ENCODE measurements at regions not wholly inside any gene's neighbourhood (a gene's known extent, or its start where the extent isn't known, plus 50 kb on each side); places are given as distances from the start of the nearest gene placed in this dataset.
"Not testable (repeated sequence)": the region's sequence is repeated elsewhere in the genome, so short reads cannot be mapped to it uniquely, and the experiment has no call there.

DNA sequence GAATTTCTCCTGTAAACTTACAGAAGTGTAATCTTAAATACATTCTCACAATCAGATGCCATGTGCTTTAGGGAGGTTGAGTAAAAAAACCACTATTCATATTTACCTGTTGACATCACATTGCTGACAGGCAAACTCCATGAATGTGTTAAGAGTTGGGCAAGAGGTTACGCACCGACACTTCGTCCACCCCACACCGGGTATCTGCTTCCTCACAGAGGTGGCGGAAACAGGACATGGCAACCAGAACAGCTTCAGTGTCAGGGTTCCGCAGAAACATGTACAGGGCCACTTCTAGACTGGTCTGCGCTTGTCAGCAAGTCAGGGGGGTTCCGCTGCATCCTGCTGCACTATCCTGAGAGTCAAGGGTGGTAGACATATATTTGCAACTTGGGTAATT, 61.6 kb upstream of the POTEH start:
- POLR2A ChIA-PET = not testable (repeated sequence)
- 78% methylated on average over 5 of the region's 8 CpGs for WGBS (ENCODE audit: insufficient coverage)

GRCh38 chr22:15636765-15637164, 53.1 kb upstream of the POTEH start:
- 79% methylated on average over 7 of the region's 12 CpGs for WGBS (ENCODE audit: insufficient coverage)
- POLR2A ChIA-PET; ATAC-seq (replicated peaks in 1 of 4): not testable (repeated sequence)

More for the DNA sequence above, 61.6 kb upstream of the POTEH start:
- H3K4me1 Mint-ChIP-seq; H3K36me3 Mint-ChIP-seq; H3K27me3 Mint-ChIP-seq; H3K27ac Mint-ChIP-seq; H3K27me3 ChIP-seq (replicated peaks in 1 of 2; ENCODE audit: control insufficient read depth in 2 of 2, extremely low read depth in 1 of 2, insufficient read depth in 2 of 2, low read length in 1 of 2); ATAC-seq (replicated peaks in 1 of 4); DNase-seq; H3K36me3 ChIP-seq (ENCODE audit: control insufficient read depth in 2 of 2, extremely low read depth in 1 of 2, insufficient read depth in 1 of 2, low read length in 1 of 2); H3K4me3 Mint-ChIP-seq; CTCF ChIA-PET; H3K9me3 ChIP-seq; H3K4me3 ChIP-seq (ENCODE audit: control insufficient read depth in 1 of 2, extremely low read depth in 1 of 2, low read length in 1 of 2); H3K9me3 Mint-ChIP-seq; H3K4me1 ChIP-seq (ENCODE audit: control insufficient read depth in 1 of 2, extremely low read depth in 1 of 2, insufficient read depth in 2 of 2, low read length in 2 of 2); H3K27ac ChIP-seq (ENCODE audit: low read length): not testable (repeated sequence)

GRCh38 chr22:15637471-15637870, 52.4 kb upstream of the POTEH start:
- H3K4me3 ChIP-seq (ENCODE audit: control insufficient read depth in 1 of 2, extremely low read depth in 1 of 2, low read length in 1 of 2); DNase-seq; H3K9me3 ChIP-seq; H3K27me3 Mint-ChIP-seq; H3K27me3 ChIP-seq (replicated peaks in 1 of 2; ENCODE audit: control insufficient read depth in 2 of 2, extremely low read depth in 1 of 2, insufficient read depth in 2 of 2, low read length in 1 of 2); POLR2A ChIA-PET; H3K36me3 Mint-ChIP-seq; H3K36me3 ChIP-seq (ENCODE audit: control insufficient read depth in 2 of 2, extremely low read depth in 1 of 2, insufficient read depth in 1 of 2, low read length in 1 of 2); H3K9me3 Mint-ChIP-seq; H3K27ac Mint-ChIP-seq; CTCF ChIA-PET; H3K4me1 ChIP-seq (ENCODE audit: control insufficient read depth in 1 of 2, extremely low read depth in 1 of 2, insufficient read depth in 2 of 2, low read length in 2 of 2); H3K4me1 Mint-ChIP-seq; H3K4me3 Mint-ChIP-seq; H3K27ac ChIP-seq (ENCODE audit: low read length); ATAC-seq (replicated peaks in 1 of 4): not testable (repeated sequence)
- WGBS (ENCODE audit: insufficient coverage) = no CpG with 5 or more reads among the region's 2 CpGs

More at GRCh38 chr22:15636765-15637164, 53.1 kb upstream of the POTEH start:
- H3K4me1 ChIP-seq (ENCODE audit: control insufficient read depth in 1 of 2, extremely low read depth in 1 of 2, insufficient read depth in 2 of 2, low read length in 2 of 2); CTCF ChIA-PET; H3K27ac Mint-ChIP-seq; H3K36me3 ChIP-seq (ENCODE audit: control insufficient read depth in 2 of 2, extremely low read depth in 1 of 2, insufficient read depth in 1 of 2, low read length in 1 of 2); H3K4me3 ChIP-seq (ENCODE audit: control insufficient read depth in 1 of 2, extremely low read depth in 1 of 2, low read length in 1 of 2); H3K9me3 ChIP-seq; H3K27ac ChIP-seq (ENCODE audit: low read length); H3K36me3 Mint-ChIP-seq; H3K27me3 Mint-ChIP-seq; H3K9me3 Mint-ChIP-seq; H3K27me3 ChIP-seq (replicated peaks in 1 of 2; ENCODE audit: control insufficient read depth in 2 of 2, extremely low read depth in 1 of 2, insufficient read depth in 2 of 2, low read length in 1 of 2); H3K4me3 Mint-ChIP-seq; H3K4me1 Mint-ChIP-seq; DNase-seq: not testable (repeated sequence)

DNA sequence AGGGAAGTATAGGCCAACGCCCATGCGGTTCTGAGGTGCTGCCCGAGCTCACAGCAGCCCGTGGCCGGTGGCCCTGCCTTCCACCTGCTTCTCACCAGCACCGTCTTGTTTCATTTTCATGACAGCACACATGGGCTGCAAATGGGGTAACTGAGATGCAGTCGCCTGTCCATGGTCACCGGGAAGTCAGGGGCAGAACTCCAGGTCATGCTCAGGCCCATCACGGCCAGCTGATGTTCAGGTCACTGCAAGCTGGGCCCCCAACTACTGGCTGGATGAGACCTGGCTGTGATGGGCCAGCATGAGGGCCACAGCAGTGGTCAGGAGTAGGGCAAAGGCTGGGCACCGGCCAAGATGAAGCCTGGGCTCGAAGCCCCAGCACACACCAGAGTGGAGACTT, 51.9 kb upstream of the POTEH start:
- H3K4me3 Mint-ChIP-seq; H3K4me1 Mint-ChIP-seq; H3K27me3 Mint-ChIP-seq; H3K4me3 ChIP-seq (ENCODE audit: control insufficient read depth in 1 of 2, extremely low read depth in 1 of 2, low read length in 1 of 2); H3K27ac ChIP-seq (ENCODE audit: low read length); H3K27me3 ChIP-seq (replicated peaks in 1 of 2; ENCODE audit: control insufficient read depth in 2 of 2, extremely low read depth in 1 of 2, insufficient read depth in 2 of 2, low read length in 1 of 2); POLR2A ChIA-PET; H3K36me3 Mint-ChIP-seq; DNase-seq; H3K9me3 Mint-ChIP-seq; H3K9me3 ChIP-seq; H3K36me3 ChIP-seq (ENCODE audit: control insufficient read depth in 2 of 2, extremely low read depth in 1 of 2, insufficient read depth in 1 of 2, low read length in 1 of 2); CTCF ChIA-PET; ATAC-seq (replicated peaks in 1 of 4); H3K27ac Mint-ChIP-seq; H3K4me1 ChIP-seq (ENCODE audit: control insufficient read depth in 1 of 2, extremely low read depth in 1 of 2, insufficient read depth in 2 of 2, low read length in 2 of 2): not testable (repeated sequence)
- WGBS (ENCODE audit: insufficient coverage) = 80% methylated on average over 4 of the region's 11 CpGs

Data from T-cell (primary cell).